GM12878 (cell line): ENCODE measurements at regions not wholly inside any gene's neighbourhood (a gene's known extent, or its start where the extent isn't known, plus 50 kb on each side); places are given as distances from the start of the nearest gene placed in this dataset.

Experiments used
- NKRF ChIP-seq: fragments of 450-650 bp; conservative IDR thresholded peaks from 2 replicates; pipeline ENCODE4 v1.6.1; 2017; ENCODE audit warnings: mild to moderate bottlenecking, moderate library complexity
- POLR2A ChIP-seq: IDR thresholded peaks from 2 replicates; pipeline ENCODE4 v1.6.1; 2011; ENCODE audit warnings: low read depth, mild to moderate bottlenecking, low read length
- ZBTB33 ChIP-seq: fragments of 450-650 bp; IDR thresholded peaks from 2 replicates; pipeline ENCODE4 v1.6.1; 2017; ENCODE audit warnings: mild to moderate bottlenecking
- ZBTB40 ChIP-seq: fragments of 450-650 bp; IDR thresholded peaks from 2 replicates; pipeline ENCODE4 v1.6.1; 2016; ENCODE audit warnings: mild to moderate bottlenecking, moderate library complexity, borderline replicate concordance

- TF ChIP-seq ZBTB40 = no peak
- TF ChIP-seq NKRF = no peak
- TF ChIP-seq POLR2A = no peak
- TF ChIP-seq ZBTB33 = no peak
Observed at GRCh38 chr2:221133941-221134340, 438.2 kb downstream of the EPHA4 start (continued).
